H1 (cell line): ENCODE measurements at regions not wholly inside any gene's neighbourhood (a gene's known extent, or its start where the extent isn't known, plus 50 kb on each side); places are given as distances from the start of the nearest gene placed in this dataset.

ENCODE experiments used
- ATF2 ChIP-seq: IDR thresholded peaks from 2 replicates; pipeline ENCODE4 v1.6.1; 2012; ENCODE audit warnings: low read length, inconsistent platforms
- CHD7 ChIP-seq: fragments of 300-600 bp; sonication (generic); IDR thresholded peaks from 2 replicates; pipeline ENCODE4 v1.7.1; 2012; ENCODE audit warnings: low read length, moderate library complexity, mild to moderate bottlenecking, inconsistent platforms; ENCODE audit not compliant: insufficient replicate concordance
- GTF2F1 ChIP-seq: IDR thresholded peaks from 2 replicates; pipeline ENCODE4 v1.6.1; 2012; ENCODE audit warnings: low read depth, low read length, improper control_type of control experiment, borderline replicate concordance
- RFX5 ChIP-seq: IDR thresholded peaks from 2 replicates; pipeline ENCODE4 v1.6.1; 2011; ENCODE audit warnings: low read depth, low read length, improper control_type of control experiment, borderline replicate concordance
- TEAD4 ChIP-seq: IDR thresholded peaks from 2 replicates; pipeline ENCODE4 v1.6.1; 2012; ENCODE audit warnings: low read depth, low read length, inconsistent platforms, mixed read lengths

GRCh38 chr13:107367258-107367657 lies 799.3 kb upstream of the ARGLU1 start (continued):
- TF ChIP-seq CHD7 (no peak), GTF2F1 (no peak), TEAD4 (no peak), ATF2 (no peak), RFX5 (no peak)
